NCI-H1417 (cell line): ENCODE measurements at regions not wholly inside any gene's neighbourhood (a gene's known extent, or its start where the extent isn't known, plus 50 kb on each side); places are given as distances from the start of the nearest gene placed in this dataset.
"Not testable (repeated sequence)": the region's sequence is repeated elsewhere in the genome, so short reads cannot be mapped to it uniquely, and the experiment has no call there.

Source experiments
- DNase-seq, 3 experiments: peaks; one replicate each; lab custom pipeline; 2025; lab: John Stamatoyannopoulos, UW

GRCh38 chr10:127610816-127611215 is 61.7 kb downstream of the NPS start:
- no peak for DNase-seq

- no peak for DNase-seq
Observed at GRCh38 chr10:127614484-127615017, 65.4 kb downstream of the NPS start.

GRCh38 chr10:127618797-127619196 is 69.7 kb downstream of the NPS start:
- DNase-seq, result no peak

GRCh38 chr10:127619546-127620325 is 70.6 kb downstream of the NPS start:
- DNase-seq, result peak in 1 of 3 experiments; percentile 1

DNA sequence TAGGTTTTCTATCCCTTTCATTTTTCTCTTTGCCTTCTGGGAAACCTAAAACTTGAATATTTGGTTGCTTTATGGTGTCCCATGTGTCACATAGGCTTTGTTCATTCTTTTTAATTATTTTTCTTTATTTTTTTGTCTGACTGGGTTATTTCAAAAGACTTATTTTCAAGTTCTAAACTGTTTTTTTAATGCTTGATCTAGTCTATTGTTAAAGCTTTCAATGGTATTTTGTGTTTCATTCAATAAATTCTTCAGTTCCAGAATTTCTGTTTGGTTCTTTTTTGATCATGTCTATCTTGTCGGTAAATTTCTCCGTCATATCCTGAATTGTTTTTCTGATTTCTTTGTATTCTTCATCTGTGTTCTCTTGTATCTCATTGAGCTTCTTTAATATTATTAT is 86.8 kb downstream of the NPS start:
- peak in 1 of 3 experiments; percentile 0 for DNase-seq

GRCh38 chr10:127648885-127649284 is 88.1 kb upstream of the FOXI2 start:
- no peak for DNase-seq

- no peak for DNase-seq
Observed at GRCh38 chr10:127649642-127650041, 87.3 kb upstream of the FOXI2 start.

GRCh38 chr10:127657056-127657455 is 79.9 kb upstream of the FOXI2 start:
- DNase-seq, result no peak

DNA sequence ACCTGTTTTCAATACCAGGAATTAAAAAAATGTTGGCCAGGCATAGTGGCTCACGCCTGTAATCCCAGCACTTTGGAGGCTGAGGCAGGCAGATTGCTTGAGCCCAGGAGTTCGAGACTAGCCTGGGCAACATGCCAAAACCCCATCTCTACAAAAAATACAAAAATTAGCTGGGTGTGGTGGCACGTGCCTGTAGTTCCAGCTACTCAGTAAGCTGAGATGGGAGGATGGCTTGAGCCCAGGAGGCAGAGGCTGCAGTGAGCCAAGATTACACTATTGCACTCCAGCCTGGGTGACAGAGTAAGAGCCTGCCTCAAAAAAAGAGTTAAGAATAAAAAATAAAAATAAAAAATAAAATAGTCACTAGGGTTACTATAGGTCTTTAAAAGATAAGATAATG is 60.6 kb upstream of the FOXI2 start:
- DNase-seq, result not testable (repeated sequence)

GRCh38 chr10:127678091-127678490 is 58.9 kb upstream of the FOXI2 start:
- no peak for DNase-seq

DNA sequence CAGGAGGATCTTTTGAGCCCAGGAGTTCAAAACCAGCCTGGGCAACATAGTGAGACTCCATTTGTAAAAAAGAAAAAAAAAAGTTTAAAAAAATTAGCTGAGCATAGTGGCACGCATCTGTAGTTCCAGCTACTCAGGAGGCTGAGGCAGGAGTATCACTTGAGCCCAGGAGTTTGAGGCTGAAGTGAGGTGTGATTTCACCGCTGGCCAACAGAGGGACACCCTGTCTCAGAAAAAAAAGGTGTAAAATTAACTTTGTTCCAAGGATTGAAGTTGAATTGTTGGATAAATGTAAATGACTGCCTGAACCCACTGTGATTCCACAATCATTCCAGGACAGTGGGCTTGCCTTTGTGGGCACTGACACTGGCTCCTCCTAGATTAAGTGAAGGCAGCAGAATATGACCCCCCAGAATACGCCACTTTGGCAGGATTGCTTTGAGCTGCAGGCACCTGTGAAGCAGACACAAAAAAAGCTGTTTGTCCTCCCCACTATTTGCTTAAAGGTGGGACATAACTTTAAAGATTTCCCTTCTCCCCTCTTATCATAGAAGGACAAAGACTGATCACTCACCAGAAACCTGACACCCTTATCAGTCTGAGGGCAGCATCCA is 57.2 kb upstream of the FOXI2 start:
- DNase-seq, result no peak
